GM12864 (cell line): ENCODE measurements at regions not wholly inside any gene's neighbourhood (a gene's known extent, or its start where the extent isn't known, plus 50 kb on each side); places are given as distances from the start of the nearest gene placed in this dataset.

Experiments
- DNase-seq: peaks from one replicate; pipeline ENCODE4 v3.0.0-alpha.2; 2011; ENCODE audit warnings: low read depth
- H3K4me3 ChIP-seq: 2 replicates; pipeline ENCODE4 v1.5.1; 2011; ENCODE audit warnings: mild to moderate bottlenecking, low read depth, low read length, control low read depth
- CTCF ChIP-seq: IDR thresholded peaks from 2 replicates; pipeline ENCODE4 v1.5.1; 2011; ENCODE audit warnings: low read depth, mild to moderate bottlenecking, moderate library complexity, low read length, control low read depth, inconsistent platforms; ENCODE audit errors: missing control alignments

GRCh38 chr2:19078709-19079108 is 279.7 kb downstream of the OSR1 start:
- no peak overlapping the region for H3K4me3 ChIP-seq

GRCh38 chr2:19073522-19073921 is 284.9 kb downstream of the OSR1 start:
- no peak for DNase-seq
- no peak overlapping the region for H3K4me3 ChIP-seq
- no peak for TF ChIP-seq CTCF

More at GRCh38 chr2:19078709-19079108, 279.7 kb downstream of the OSR1 start:
- TF ChIP-seq CTCF, result no peak
- DNase-seq, result no peak

- DNase-seq, result no peak
- no peak overlapping the region for H3K4me3 ChIP-seq
- no peak for TF ChIP-seq CTCF
Measured at GRCh38 chr2:19072161-19072560, 286.3 kb downstream of the OSR1 start.

GRCh38 chr2:19070886-19071285 is 287.5 kb downstream of the OSR1 start:
- H3K4me3 ChIP-seq, result no peak overlapping the region
- no peak for DNase-seq
- TF ChIP-seq CTCF, result no peak

GRCh38 chr2:19068206-19068605 is 290.2 kb downstream of the OSR1 start:
- no peak for DNase-seq
- H3K4me3 ChIP-seq, result no peak overlapping the region
- no peak for TF ChIP-seq CTCF

- no peak for DNase-seq
- TF ChIP-seq CTCF, result no peak
- H3K4me3 ChIP-seq, result no peak overlapping the region
Measured at GRCh38 chr2:19062370-19062769, 296.1 kb downstream of the OSR1 start.

GRCh38 chr2:19059076-19059475 is 299.3 kb downstream of the OSR1 start:
- H3K4me3 ChIP-seq, result no peak overlapping the region
- no peak for DNase-seq
- no peak for TF ChIP-seq CTCF
